ENCODE measurements at regions not wholly inside any gene's neighbourhood (a gene's known extent, or its start where the extent isn't known, plus 50 kb on each side); places are given as distances from the start of the nearest gene placed in this dataset.
"Not testable (repeated sequence)": the region's sequence is repeated elsewhere in the genome, so short reads cannot be mapped to it uniquely, and the experiment has no call there.

DNA sequence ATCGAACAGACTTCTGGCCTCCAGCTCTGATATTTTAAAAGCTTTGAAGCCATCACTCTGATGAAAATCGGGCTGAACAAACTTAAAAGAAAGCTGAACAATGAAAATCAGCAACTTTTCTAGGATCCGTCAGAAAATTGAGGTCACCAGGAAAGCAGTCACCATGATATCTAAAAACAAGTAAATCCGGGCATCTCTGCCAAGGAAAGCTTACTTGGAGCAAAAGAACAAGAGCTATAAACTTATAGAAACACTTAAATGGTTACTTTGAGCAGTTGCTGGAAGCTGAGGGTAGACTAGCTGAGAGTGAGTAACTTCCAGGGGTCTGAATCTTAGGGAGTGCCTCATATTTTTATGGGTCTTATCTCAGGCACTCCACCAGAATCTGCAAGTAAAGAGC, 1043.0 kb upstream of the CDH18 start:
- DNase-seq, result no peak

DNA sequence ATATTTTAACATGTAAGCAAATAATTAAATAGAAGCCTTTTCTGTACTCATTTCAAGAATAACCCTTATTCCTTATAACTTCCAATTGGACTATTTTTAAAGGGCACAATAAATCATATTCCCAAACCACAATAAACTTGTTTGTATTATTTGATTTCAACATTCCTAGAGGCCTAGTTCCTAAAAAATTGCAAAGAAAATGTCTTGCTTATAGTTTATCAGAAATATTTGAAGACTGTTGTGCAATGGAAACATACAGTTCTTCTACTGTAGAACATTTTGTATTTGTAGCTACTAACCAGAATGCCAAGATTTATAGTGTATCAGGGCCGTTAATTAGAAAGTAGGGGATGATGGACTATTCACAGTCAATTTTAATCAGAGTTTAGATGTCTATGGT, 1037.0 kb upstream of the CDH18 start:
- no peak for DNase-seq

- no peak for DNase-seq
Measured at GRCh38 chr5:21013237-21013636, 1025.2 kb upstream of the CDH18 start.

GRCh38 chr5:21007781-21008180, 1019.8 kb upstream of the CDH18 start:
- no peak for DNase-seq

DNA sequence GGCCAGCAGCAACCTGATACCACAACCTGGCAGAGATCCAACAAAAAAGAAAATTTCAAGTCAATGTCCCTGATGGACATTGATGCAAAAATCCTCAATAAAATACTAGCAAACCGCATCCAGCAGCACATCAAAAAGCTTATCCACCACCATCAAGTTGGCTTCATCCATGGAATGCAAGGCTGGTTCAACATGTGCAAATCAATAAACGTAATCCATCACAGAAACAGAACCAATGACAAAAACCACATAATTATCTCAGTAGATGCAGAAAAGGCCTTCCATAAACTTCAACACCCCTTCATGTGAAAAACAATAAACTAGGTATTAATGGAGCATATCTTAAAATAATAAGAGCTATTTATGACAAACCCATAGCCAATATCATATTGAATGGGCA, 1000.9 kb upstream of the CDH18 start:
- DNase-seq, result not testable (repeated sequence)

DNA sequence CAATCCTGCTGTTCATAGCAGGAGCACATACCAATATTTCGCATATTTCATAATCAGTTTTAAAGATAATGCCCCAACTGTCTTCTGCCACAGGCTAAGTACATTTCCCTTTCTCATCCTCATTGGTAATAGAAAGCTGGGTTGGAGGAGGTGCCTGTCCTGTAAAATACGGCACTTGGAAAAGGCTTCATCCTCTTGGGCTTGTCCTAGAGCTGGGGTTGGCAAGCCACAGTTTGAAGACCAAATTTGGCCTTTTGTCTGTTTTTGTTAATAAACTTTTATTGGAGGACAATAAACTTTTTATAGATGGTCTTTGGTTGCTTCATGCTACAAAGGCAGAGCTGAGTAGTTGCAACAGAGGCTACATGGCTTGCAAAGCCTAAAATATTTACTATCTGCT, 997.8 kb upstream of the CDH18 start:
- DNase-seq, result no peak

DNA sequence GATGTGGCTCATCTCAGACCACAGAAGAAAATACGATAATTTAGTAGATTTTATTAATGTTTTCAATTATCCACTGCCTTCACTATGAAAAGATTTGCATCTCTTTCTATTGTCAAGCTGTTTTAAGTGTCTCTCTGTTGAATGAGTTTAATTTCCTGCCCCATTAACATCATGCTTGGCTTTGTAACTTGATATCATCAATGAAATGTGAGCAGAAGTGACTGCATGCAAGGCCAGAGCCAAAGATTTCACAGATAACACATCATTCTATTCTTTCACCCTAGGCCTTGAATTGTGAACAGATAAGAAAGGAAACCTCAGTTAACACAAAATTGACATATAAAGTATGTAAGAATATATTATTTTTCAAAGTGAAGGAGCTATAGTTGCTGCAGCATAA, 986.4 kb upstream of the CDH18 start:
- no peak for DNase-seq

- peak; percentile 18 for DNase-seq
Measured at GRCh38 chr5:20972419-20972925, 984.5 kb upstream of the CDH18 start.

GRCh38 chr5:20959347-20959746, 971.3 kb upstream of the CDH18 start:
- DNase-seq, result no peak

- no peak for DNase-seq
Measured at GRCh38 chr5:20958641-20959040, 970.6 kb upstream of the CDH18 start.

DNA sequence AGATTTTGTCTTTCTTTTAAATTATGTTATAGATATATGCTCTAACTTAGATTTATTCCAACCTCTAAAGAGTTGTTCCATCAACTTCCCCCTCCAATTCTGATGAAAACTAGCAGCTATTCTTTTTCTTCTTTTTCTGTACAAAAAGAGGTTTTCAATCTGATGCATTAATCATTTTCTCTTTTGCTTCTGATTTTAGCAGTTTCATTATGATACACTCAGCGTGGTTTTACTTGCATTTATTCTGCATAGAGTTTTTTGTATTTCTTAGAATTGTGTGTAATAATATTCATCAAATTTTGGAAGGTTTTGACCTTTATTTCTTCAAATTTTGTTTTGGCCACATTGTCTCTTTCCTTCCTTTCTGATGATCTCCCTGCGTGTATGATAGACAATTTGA, 968.1 kb upstream of the CDH18 start:
- DNase-seq, result no peak

GRCh38 chr5:20949636-20950035, 961.6 kb upstream of the CDH18 start:
- DNase-seq, result no peak

- not testable (repeated sequence) for DNase-seq
Measured at GRCh38 chr5:20943183-20943971, 955.4 kb upstream of the CDH18 start.

DNA sequence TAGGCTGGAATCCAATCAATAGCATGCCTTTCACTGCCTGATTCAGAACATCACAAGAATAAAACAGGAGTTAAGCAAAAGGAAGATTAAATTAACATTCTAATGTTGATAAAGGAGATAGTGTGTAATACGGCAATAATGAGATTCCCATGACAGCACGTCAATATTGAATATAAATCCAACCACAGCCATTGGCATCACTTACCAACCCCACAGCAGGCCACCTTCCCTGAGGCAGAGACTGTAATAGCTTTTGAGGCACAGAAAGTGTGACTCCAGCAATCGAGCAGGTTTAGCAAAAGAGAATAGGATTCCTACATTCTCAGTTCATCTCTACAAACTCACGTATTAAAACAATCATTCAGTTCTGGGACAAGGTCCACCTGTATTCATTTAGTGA, 954.6 kb upstream of the CDH18 start:
- DNase-seq, result not testable (repeated sequence)

- DNase-seq, result not testable (repeated sequence)
Measured at GRCh38 chr5:20940786-20941185, 952.8 kb upstream of the CDH18 start.

DNA sequence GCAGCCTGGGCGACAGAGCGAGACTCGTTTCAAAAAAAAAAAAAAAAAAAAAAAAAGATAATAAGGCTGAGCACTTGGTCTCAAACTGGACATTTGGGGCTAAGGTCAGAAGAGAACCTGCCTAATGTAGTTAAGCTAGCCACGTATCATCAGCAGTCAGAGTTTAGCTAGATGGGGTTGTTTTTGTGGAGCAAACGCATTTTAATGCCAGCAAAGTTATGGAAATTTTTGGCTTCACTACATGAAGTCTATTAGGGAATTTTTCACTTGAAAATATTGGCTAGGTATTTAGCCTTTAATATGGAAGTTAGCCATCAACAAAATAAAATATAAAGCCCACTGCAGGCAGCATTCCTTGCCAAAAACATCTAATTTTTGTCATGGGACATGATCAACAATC, 902.9 kb upstream of the CDH18 start:
- not testable (repeated sequence) for DNase-seq

DNA sequence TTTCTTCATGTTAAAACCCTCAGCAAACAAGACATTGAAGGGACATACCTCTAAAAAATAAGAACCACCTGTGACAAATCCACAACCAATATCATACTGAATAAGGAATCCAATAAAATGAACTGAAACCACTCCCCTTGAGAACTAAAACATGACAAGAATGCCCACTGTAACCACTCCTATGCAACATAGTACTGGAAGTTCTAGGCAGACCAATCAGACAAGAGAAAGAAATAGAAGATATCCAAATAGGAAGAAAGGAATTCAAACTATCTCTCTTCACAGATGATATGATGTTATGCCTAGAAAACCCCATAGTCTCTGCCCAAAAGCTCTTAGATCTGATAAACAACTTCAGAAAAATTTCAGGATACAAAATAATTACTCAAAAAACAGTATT, 887.7 kb upstream of the CDH18 start:
- DNase-seq, result peak; percentile 2

DNA sequence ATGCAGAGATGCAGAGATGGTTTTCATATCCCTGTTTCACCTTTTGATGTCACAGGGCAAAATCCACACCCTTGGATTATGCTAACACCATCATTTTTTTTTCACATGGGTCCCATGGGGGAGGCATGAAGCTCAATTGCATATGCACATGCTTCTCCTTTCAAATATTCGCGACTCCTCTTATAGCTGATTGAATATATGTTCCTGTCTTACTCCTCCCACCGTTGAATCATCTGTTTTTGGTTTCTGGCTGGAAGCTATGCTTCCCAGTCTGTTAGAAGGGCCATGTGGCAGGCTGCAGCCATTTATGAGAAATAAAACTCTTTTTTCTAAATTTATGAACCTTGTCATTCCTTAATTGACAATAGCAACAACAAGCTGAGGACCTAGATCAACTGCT, 877.9 kb upstream of the CDH18 start:
- not testable (repeated sequence) for DNase-seq

DNA sequence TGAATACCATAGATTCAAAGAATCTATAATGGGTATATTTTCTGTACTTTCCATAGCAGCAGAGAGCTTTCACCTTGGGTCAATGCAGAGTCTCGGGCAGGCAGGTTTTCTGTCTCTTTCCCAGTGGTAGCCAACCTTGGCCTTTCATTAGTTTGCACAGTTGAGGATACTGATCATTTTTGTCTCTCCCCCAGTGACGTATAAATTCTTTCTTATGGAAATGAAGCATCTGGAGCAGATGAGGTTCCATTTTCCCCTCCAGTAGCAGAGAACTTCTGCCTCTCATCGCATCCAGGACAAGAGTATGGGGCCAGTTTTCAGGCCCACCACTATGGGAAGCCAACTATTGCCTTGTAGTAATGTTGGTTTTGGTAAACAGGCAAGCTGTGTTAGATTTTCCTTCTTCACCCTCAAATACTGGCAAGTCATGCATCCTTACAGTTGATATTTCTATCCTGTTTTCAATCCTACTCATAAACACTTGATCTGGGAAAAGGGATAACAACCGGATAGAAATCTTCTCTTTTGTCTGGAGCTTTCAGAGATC, 845.2 kb upstream of the CDH18 start:
- DNase-seq, result no peak

GRCh38 chr5:20832204-20833080, 844.4 kb upstream of the CDH18 start:
- DNase-seq, result peak; percentile 17

GRCh38 chr5:20825951-20826350, 838.0 kb upstream of the CDH18 start:
- peak; percentile 76 for DNase-seq

GRCh38 chr5:20797216-20797615, 809.2 kb upstream of the CDH18 start:
- DNase-seq, result not testable (repeated sequence)

GRCh38 chr5:20784755-20785154, 796.8 kb upstream of the CDH18 start:
- not testable (repeated sequence) for DNase-seq
